MM.1S (cell line): ENCODE measurements at regions not wholly inside any gene's neighbourhood (a gene's known extent, or its start where the extent isn't known, plus 50 kb on each side); places are given as distances from the start of the nearest gene placed in this dataset.

Experiments
- DNase-seq: peaks from one replicate; pipeline ENCODE4 v3.0.0-alpha.2; 2015
- H2AFZ ChIP-seq: fragments of 300-600 bp; sonication (generic); 2 replicates; pipeline ENCODE4 v1.6.0; 2016; ENCODE audit warnings: antibody characterized with exemption, low read length
- H3F3A ChIP-seq: fragments of 300-600 bp; sonication (generic); 2 replicates; pipeline ENCODE4 v1.6.1; 2016; ENCODE audit warnings: mild to moderate bottlenecking, antibody characterized with exemption, low read length, moderate library complexity, mixed read lengths; ENCODE audit not compliant: insufficient read depth
- H3K27ac ChIP-seq: fragments of 300-600 bp; sonication (generic); 2 replicates; pipeline ENCODE4 v1.5.1; 2016; ENCODE audit warnings: mild to moderate bottlenecking, low read length
- H3K27me3 ChIP-seq: fragments of 300-600 bp; sonication (generic); replicated peaks from 2 replicates; pipeline ENCODE4 v1.6.0; 2016; ENCODE audit warnings: low read length; ENCODE audit not compliant: insufficient read depth
- H3K36me3 ChIP-seq: fragments of 300-600 bp; sonication (generic); replicated peaks from 2 replicates; pipeline ENCODE4 v1.6.1; 2016; ENCODE audit warnings: mild to moderate bottlenecking, low read length, mixed read lengths; ENCODE audit not compliant: insufficient read depth
- H3K4me1 ChIP-seq: fragments of 300-600 bp; sonication (generic); 2 replicates; pipeline ENCODE4 v1.6.1; 2016; ENCODE audit warnings: low read length, mixed read lengths
- H3K4me2 ChIP-seq: fragments of 300-600 bp; sonication (generic); 2 replicates; pipeline ENCODE4 v1.6.0; 2016; ENCODE audit warnings: low read depth, low read length
- H3K4me3 ChIP-seq: fragments of 300-600 bp; sonication (generic); 2 replicates; pipeline ENCODE4 v1.5.1; 2016; ENCODE audit warnings: low read length, mixed read lengths
- H3K79me2 ChIP-seq: fragments of 300-600 bp; sonication (generic); 2 replicates; pipeline ENCODE4 v1.6.1; 2016; ENCODE audit warnings: mixed run types, low read length, mixed read lengths
- H3K9ac ChIP-seq: fragments of 300-600 bp; sonication (generic); 2 replicates; pipeline ENCODE4 v1.6.1; 2016; ENCODE audit warnings: low read length, mixed read lengths
- H3K9me2 ChIP-seq: fragments of 300-600 bp; sonication (generic); replicated peaks from 2 replicates; pipeline ENCODE4 v1.6.1; 2016; ENCODE audit warnings: mild to moderate bottlenecking, low read length, mixed read lengths; ENCODE audit not compliant: insufficient read depth
- H3K9me3 ChIP-seq: fragments of 300-600 bp; sonication (generic); replicated peaks from 2 replicates; pipeline ENCODE4 v1.6.1; 2016; ENCODE audit warnings: mild to moderate bottlenecking, low read length, mixed read lengths; ENCODE audit not compliant: insufficient read depth
- H4K20me1 ChIP-seq: fragments of 300-600 bp; sonication (generic); 2 replicates; pipeline ENCODE4 v1.6.1; 2016; ENCODE audit warnings: mild to moderate bottlenecking, low read length, moderate library complexity, mixed read lengths; ENCODE audit not compliant: insufficient read depth
- CTCF ChIP-seq: fragments of 300-600 bp; sonication (generic); IDR thresholded peaks from 2 replicates; pipeline ENCODE4 v1.5.1; 2016; ENCODE audit warnings: antibody characterized with exemption, low read length, mixed read lengths
- EZH2 ChIP-seq: fragments of 300-600 bp; sonication (generic); optimal IDR thresholded peaks from 2 replicates; pipeline ENCODE3; 2017; ENCODE audit warnings: low read depth, mild to moderate bottlenecking, antibody characterized with exemption, low read length, mixed read lengths
- EZH2phosphoT487 ChIP-seq: fragments of 300-600 bp; sonication (generic); IDR thresholded peaks from 2 replicates; pipeline ENCODE4 v1.6.1; 2018; ENCODE audit warnings: antibody characterized with exemption, low read length

- Histone ChIP-seq H3F3A (peaks cover 8% of the 10 kb centered on the region; the same call in 1 of the 2 replicates), H4K20me1 (no peaks in the 10 kb centered on the region), H3K36me3 (no peaks in the 10 kb centered on the region), H2AFZ (no peak overlapping the region), H3K4me3 (no peak overlapping the region), H3K9me3 (no peaks in the 10 kb centered on the region), H3K27ac (no peak overlapping the region), H3K4me1 (peaks cover 7% of the 10 kb centered on the region), H3K79me2 (no peaks in the 10 kb centered on the region), H3K4me2 (no peak overlapping the region), H3K9ac (no peak overlapping the region), H3K9me2 (no peaks in the 10 kb centered on the region), H3K27me3 (no peaks in the 10 kb centered on the region)
- no peak for DNase-seq
- TF ChIP-seq EZH2 (no peak), CTCF (no peak), EZH2phosphoT487 (no peak)
Observed at GRCh38 chr16:27708651-27709050, 158.7 kb downstream of the KATNIP start.

GRCh38 chr16:27712251-27712711, 162.3 kb downstream of the KATNIP start:
- Histone ChIP-seq H3K9ac (no peak overlapping the region), H3K4me1 (no peaks in the 10 kb centered on the region), H3K79me2 (no peaks in the 10 kb centered on the region), H3K36me3 (no peaks in the 10 kb centered on the region), H3K4me3 (no peak overlapping the region), H2AFZ (no peak overlapping the region), H4K20me1 (no peaks in the 10 kb centered on the region), H3K27me3 (no peaks in the 10 kb centered on the region), H3K27ac (no peak overlapping the region), H3K9me2 (no peaks in the 10 kb centered on the region), H3K4me2 (no peak overlapping the region), H3F3A (no peaks in the 10 kb centered on the region), H3K9me3 (no peaks in the 10 kb centered on the region)
- no peak for DNase-seq
- TF ChIP-seq EZH2phosphoT487 (no peak), CTCF (no peak), EZH2 (no peak)

- H3K4me1 ChIP-seq, result no peaks in the 10 kb centered on the region
- TF ChIP-seq EZH2phosphoT487 (no peak), EZH2 (no peak), CTCF (no peak)
- no peaks in the 10 kb centered on the region for H4K20me1 ChIP-seq
- no peaks in the 10 kb centered on the region for H3K9me2 ChIP-seq
- no peak overlapping the region for H3K9ac ChIP-seq
- H3K9me3 ChIP-seq, result no peaks in the 10 kb centered on the region
- no peak overlapping the region for H3K27ac ChIP-seq
- DNase-seq, result no peak
- H2AFZ ChIP-seq, result no peak overlapping the region
- H3K4me2 ChIP-seq, result no peak overlapping the region
- no peaks in the 10 kb centered on the region for H3K79me2 ChIP-seq
- H3K4me3 ChIP-seq, result no peak overlapping the region
- H3K36me3 ChIP-seq, result no peaks in the 10 kb centered on the region
- H3K27me3 ChIP-seq, result no peaks in the 10 kb centered on the region
- no peaks in the 10 kb centered on the region for H3F3A ChIP-seq
Observed at GRCh38 chr16:27717726-27718125, 167.8 kb downstream of the KATNIP start.
